Mucosa of descending colon (tissue), 3 donors: ENCODE measurements at regions not wholly inside any gene's neighbourhood (a gene's known extent, or its start where the extent isn't known, plus 50 kb on each side); places are given as distances from the start of the nearest gene placed in this dataset.

ENCODE experiments used
- ATAC-seq: fragments of 200-7000 bp; cut with Tn5 transposase; one replicate; pipeline ENCODE4 v1.9.1; 2020; ENCODE audit warnings: mild to moderate bottlenecking, moderate library complexity
- DNase-seq, 3 donors: peaks; one replicate each; pipeline ENCODE4 v3.0.0-alpha.2; 2020
- H3K36me3 ChIP-seq: fragments of 200-600 bp; one replicate; pipeline ENCODE4 v1.8.0; 2021; ENCODE audit warnings: low read depth, mild to moderate bottlenecking
- H3K4me1 ChIP-seq: fragments of 200-600 bp; one replicate; pipeline ENCODE4 v1.8.0; 2021; ENCODE audit warnings: low read depth, mild to moderate bottlenecking
- H3K4me3 ChIP-seq: fragments of 200-600 bp; one replicate; pipeline ENCODE4 v1.8.0; 2021; ENCODE audit warnings: mild to moderate bottlenecking
- H3K9me3 ChIP-seq: fragments of 200-600 bp; one replicate; pipeline ENCODE4 v1.8.0; 2021; ENCODE audit warnings: mild to moderate bottlenecking
- CTCF ChIP-seq: fragments of 200-600 bp; IDR thresholded peaks from one replicate; pipeline ENCODE4 v1.8.0; 2022; ENCODE audit warnings: antibody characterized with exemption, mild to moderate bottlenecking
- intact Hi-C, 2 donors: fragments of 100-400 bp; cut with DNase I in 1 of 2; cut with micrococcal nuclease in 1 of 2; formaldehyde crosslinking; loops; one replicate each; pipeline versions ENCODE4 v1.11.0 to v1.11.1; 2022; cut with DNase I, micrococcal nuclease
- donor health status: DM: no; HTN: no; CAD: no; lungs with moderate emphysema.
- donor health status: DM: no; HTN: no; CAD: no.
- donor health status: DM: no; HTN: yes; CAD: no.

- no peaks in the 10 kb centered on the region for H3K36me3 ChIP-seq
- TF ChIP-seq CTCF, result no peak
- no peak for DNase-seq
- no peak for ATAC-seq
- no peaks in the 10 kb centered on the region for H3K4me1 ChIP-seq
- no peaks in the 10 kb centered on the region for H3K9me3 ChIP-seq
- H3K4me3 ChIP-seq, result no peak overlapping the region
- intact Hi-C loops, result no loop called here
These were observed 258.6 kb downstream of the EN1 start for GRCh38 chr2:118588850-118589249.

- no peak for ATAC-seq
- intact Hi-C loops, result no loop called here
- H3K36me3 ChIP-seq, result no peaks in the 10 kb centered on the region
- no peak overlapping the region for H3K4me3 ChIP-seq
- no peaks in the 10 kb centered on the region for H3K9me3 ChIP-seq
- DNase-seq, result no peak
- TF ChIP-seq CTCF, result no peak
- no peaks in the 10 kb centered on the region for H3K4me1 ChIP-seq
These were observed 261.1 kb downstream of the EN1 start for GRCh38 chr2:118586312-118586711.

- Histone ChIP-seq H3K4me3 (no peak overlapping the region), H3K4me1 (no peaks in the 10 kb centered on the region), H3K9me3 (no peaks in the 10 kb centered on the region), H3K36me3 (no peaks in the 10 kb centered on the region)
- TF ChIP-seq CTCF, result no peak
- DNase-seq (no peak), ATAC-seq (no peak)
- intact Hi-C loops, result no loop called here
These were observed 262.6 kb downstream of the EN1 start for GRCh38 chr2:118584877-118585276.

GRCh38 chr2:118584062-118584749 is 263.2 kb downstream of the EN1 start:
- Histone ChIP-seq H3K4me1 (no peaks in the 10 kb centered on the region), H3K4me3 (no peak overlapping the region), H3K9me3 (no peaks in the 10 kb centered on the region), H3K36me3 (no peaks in the 10 kb centered on the region)
- DNase-seq (no peak), ATAC-seq (no peak)
- intact Hi-C loops, result no loop called here
- no peak for TF ChIP-seq CTCF

GRCh38 chr2:118582058-118582457 is 265.4 kb downstream of the EN1 start:
- H3K4me3 ChIP-seq, result no peak overlapping the region
- H3K36me3 ChIP-seq, result no peaks in the 10 kb centered on the region
- no peaks in the 10 kb centered on the region for H3K9me3 ChIP-seq
- no peak for ATAC-seq
- intact Hi-C loops, result no loop called here
- DNase-seq, result no peak
- TF ChIP-seq CTCF, result no peak
- no peaks in the 10 kb centered on the region for H3K4me1 ChIP-seq

GRCh38 chr2:118580651-118581050 is 266.8 kb downstream of the EN1 start:
- no peak for TF ChIP-seq CTCF
- ATAC-seq (no peak), DNase-seq (no peak)
- intact Hi-C loops, result no loop called here
- H3K36me3 ChIP-seq, result no peaks in the 10 kb centered on the region
- H3K9me3 ChIP-seq, result no peaks in the 10 kb centered on the region
- no peak overlapping the region for H3K4me3 ChIP-seq
- H3K4me1 ChIP-seq, result no peaks in the 10 kb centered on the region
